ENCODE measurements at regions not wholly inside any gene's neighbourhood (a gene's known extent, or its start where the extent isn't known, plus 50 kb on each side); places are given as distances from the start of the nearest gene placed in this dataset.

Small RNAs in the stretch of these regions (small RNA-seq; reads per million reads assigned to genes)
- gene AP005119.1 (0 reads per million in 2 experiments), gene COX6CP3 (0 reads per million in 2 experiments), gene RN7SKP72 (0 to 0.48 reads per million in 2 experiments)
